Hippocampal formation (tissue), 2 donors: ENCODE measurements at regions not wholly inside any gene's neighbourhood (a gene's known extent, or its start where the extent isn't known, plus 50 kb on each side); places are given as distances from the start of the nearest gene placed in this dataset.
"Not testable (repeated sequence)": the region's sequence is repeated elsewhere in the genome, so short reads cannot be mapped to it uniquely, and the experiment has no call there.

ENCODE experiments used
- DNase-seq, 2 donors: peaks; one replicate each; lab custom pipeline; 2025; lab: John Stamatoyannopoulos, UW

GRCh38 chr18:60202708-60203107 is 169.9 kb downstream of the MC4R start:
- no peak for DNase-seq

GRCh38 chr18:60200558-60200957 is 172.0 kb downstream of the MC4R start:
- no peak for DNase-seq

DNA sequence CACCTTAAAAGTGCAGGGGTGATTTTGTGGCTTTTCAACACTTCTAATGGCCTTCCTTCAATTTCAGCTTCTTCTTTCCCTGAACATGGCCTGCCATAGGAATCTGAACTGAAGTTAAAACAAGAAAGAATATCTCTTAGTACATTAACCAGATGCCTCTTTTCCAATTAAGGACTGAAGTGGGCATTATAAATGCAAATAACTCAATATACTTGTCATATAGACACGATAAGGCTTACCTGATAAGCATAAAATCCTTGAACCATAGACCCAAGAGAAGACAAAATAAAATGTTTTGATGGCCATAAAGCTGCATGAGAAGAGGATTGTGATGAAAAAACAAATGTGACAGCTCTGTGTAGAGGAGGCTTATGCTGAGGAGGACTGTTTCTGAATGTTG is 173.1 kb downstream of the MC4R start:
- no peak for DNase-seq

DNA sequence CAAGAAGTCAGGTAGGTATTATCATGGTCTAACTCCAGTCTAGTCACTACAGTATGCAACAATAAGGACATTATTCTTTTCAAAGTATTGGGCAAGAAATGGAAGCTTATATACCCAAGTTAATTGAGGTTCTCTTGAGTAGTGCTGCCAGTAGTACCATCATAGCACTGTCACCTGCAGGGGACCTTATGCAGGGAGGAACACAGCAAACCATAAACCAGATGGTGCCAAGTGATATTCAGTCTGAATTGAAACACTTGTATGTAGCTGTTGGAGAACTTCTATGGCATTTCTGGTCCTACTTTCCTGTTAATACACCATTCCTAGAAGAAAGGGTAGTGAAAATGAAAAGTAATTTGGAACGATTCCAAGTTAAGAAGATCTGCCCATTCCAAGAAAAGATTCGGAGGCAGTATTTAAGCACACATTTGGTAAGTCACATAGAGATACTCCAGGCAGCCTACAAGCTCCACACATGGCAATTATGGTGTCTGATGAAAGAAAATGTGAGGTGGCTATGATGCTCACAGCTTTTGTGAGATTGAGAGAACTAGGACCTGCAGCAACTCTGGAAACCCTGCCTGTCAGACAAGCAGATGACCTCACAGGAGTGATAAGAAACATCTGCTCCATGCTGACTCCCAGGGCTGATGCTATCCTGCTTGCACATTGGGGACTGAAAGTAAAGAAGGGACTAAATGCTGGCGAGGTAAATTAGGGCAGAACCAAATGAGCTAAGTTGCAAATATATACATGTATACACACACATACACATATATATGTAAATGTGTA is 174.7 kb downstream of the MC4R start:
- no peak for DNase-seq

DNA sequence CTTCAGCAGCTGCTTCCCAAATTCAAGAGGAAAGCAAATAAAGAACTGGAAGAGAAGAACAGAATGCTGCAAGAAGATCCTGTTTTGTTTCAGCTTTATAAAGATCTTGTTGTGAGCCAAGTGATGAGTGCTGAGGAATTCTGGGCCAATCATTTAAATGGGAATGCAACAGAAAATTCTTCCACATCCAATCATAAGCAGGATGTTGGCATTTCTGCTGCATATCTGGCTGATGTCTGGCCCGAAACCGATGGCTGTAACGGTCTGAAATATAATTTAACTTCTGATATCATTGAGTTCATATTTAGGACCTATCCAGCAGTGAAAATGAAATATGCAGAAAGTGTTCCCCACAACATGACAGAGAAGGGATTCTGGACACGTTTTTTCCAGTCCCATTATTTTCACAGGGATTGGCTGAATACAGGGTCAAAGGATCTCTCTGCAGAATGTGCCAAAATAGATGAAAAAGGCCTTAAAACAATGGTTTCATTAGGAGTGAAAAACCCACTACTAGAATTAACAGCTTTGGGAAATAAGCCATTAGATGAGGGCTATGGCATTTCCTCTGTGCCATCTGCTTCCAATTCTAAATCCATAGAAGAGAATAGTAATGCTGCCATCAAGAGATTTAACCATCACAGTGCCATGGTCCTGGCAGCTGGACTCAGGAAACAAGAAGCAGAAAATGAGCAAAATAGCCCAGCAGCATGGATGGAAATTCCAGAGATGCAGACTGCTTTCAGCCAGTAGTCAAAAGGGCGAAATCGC is 175.6 kb downstream of the MC4R start:
- DNase-seq = no peak

DNA sequence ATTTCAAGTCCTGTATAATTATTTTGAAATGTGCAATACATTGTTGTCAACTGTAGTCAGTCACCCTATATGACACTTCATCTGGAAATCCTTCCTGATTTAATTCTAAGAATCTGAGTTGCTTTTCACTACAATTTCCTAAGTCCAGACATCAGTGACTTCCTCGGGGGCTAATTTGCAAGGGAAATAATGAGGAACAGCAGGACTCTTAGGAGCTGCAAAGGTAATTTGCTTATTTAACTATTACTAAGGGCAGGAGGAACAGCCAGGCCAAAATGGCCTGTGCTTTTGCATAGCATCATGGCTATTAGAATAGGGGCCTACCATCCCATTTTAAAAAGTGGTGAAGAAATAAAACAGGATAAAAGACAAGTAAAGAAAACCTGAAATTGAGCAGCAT is 178.8 kb downstream of the MC4R start:
- no peak for DNase-seq

DNA sequence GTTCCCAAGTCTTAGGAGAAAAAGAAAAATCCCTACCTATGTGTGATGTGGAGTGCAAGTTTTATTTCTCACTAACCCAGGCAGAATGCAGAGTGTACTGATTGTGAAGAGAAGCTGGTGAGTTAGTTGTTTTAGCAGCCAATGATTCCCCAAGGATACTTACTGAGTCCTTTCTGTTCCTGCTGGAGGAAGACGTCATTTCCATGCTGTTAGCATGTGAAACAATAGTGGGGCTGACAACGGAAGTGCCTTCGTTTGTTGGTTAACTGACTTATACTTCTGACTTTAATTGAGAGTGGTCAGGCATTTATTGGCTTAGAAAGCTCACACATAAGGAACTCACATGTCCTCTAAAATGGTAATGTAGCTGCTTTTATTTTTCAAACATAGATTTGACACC is 180.6 kb downstream of the MC4R start:
- no peak for DNase-seq

DNA sequence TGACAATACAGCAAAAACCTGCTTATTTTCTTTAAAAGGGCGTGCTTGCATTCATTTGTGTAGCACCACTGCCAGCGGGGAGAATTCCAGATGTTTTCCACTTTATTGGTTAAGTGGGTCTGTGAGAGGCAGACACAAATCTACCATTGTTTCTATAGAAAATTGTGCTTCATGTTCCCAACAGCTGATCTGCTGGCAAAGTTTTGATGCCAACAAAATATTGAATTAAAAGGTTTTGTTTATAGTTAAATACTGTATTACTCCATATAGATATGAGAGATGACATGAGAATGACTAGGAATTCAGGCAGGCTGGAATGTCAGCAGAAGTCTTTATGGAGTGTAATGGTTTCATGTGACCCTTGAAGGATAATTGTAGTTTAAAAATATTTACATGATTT is 182.7 kb downstream of the MC4R start:
- DNase-seq = no peak

- no peak for DNase-seq
Observed at GRCh38 chr18:60188958-60189357, 183.6 kb downstream of the MC4R start.

- no peak for DNase-seq
Observed at GRCh38 chr18:60182223-60182622, 190.4 kb downstream of the MC4R start.

- DNase-seq = no peak
Observed at GRCh38 chr18:60180671-60181070, 191.9 kb downstream of the MC4R start.

DNA sequence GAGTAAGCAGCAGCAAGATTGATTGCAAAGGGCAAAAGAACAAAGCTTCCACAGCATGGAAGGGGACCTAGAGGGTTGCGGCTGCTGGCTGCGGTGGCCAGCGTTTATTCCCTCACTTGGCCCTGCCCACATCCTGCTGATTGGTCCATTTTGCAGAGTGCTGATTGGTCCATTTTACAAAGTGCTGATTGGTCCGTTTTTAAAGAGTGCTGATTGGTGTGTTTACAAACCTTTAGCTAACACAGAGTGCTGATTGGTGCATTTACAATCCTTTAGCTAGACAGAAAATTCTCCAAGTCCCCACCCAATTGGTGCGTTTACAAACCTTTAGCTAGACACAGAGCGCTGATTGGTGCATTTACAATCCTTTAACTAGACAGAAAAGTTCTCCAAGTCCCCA is 194.4 kb downstream of the MC4R start:
- not testable (repeated sequence) for DNase-seq

- no peak for DNase-seq
Observed at GRCh38 chr18:60176259-60176658, 196.3 kb downstream of the MC4R start.

- DNase-seq = no peak
Observed at GRCh38 chr18:60174832-60175231, 197.7 kb downstream of the MC4R start.

GRCh38 chr18:60172030-60172429 is 200.5 kb downstream of the MC4R start:
- DNase-seq = no peak

DNA sequence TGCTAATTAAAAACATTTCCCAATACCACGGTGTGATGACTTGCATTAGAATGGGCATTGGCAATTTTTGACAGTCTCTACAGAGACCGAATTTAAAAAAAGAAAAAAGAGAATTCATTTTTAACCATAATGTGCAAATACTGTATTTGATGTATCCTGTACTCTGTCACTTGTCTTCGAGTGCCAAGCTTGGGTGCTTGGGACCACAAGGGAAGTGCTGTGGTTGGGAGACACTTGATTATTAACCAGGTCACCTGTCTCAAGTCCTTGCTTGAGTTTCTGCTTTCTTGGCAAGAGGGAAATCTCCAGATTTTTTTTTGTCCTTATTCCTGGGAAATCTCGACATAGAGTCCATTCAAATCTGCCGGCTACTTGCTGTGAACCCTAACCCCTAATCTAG is 209.0 kb downstream of the MC4R start:
- DNase-seq = no peak

DNA sequence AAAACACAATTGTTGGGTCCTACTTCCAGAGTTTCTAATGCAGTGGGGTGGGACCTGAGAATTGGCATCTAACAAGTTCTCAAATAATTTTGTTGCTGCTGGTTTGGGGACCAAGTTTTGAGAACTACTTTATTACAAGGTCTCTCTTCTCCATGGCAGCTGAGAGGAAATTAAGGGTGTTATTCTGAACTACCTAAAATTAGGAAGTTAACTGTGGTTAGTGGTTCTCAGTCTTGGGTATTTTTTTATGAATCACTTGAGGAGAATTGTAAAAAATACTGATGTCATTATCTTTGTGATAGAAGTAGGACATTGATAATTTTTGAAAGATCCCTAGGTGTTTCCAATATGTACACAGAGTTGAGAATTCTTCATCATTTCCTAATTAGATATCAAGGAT is 210.2 kb downstream of the MC4R start:
- no peak for DNase-seq

- DNase-seq = no peak
Observed at GRCh38 chr18:60157810-60158209, 214.8 kb downstream of the MC4R start.

DNA sequence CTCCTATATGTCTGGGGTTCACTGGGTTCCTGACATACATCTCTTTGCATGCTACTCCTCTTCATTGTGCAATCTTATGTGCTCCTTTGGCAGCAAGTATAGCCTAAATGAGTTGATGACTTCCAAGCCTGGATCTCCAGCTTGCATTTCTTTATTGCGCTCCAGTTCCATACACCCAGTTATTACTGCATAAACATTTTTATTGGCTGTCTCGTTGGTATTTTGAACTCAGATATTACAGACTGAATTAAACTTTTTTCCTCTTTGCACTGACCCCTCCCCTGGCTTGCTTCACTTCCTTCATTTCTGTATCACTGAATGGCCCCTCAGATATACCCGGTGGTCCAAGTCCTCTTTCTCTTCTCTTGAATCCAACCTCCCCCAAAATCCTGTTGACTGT is 219.2 kb downstream of the MC4R start:
- no peak for DNase-seq

GRCh38 chr18:60149316-60149715 is 223.3 kb downstream of the MC4R start:
- DNase-seq = no peak

DNA sequence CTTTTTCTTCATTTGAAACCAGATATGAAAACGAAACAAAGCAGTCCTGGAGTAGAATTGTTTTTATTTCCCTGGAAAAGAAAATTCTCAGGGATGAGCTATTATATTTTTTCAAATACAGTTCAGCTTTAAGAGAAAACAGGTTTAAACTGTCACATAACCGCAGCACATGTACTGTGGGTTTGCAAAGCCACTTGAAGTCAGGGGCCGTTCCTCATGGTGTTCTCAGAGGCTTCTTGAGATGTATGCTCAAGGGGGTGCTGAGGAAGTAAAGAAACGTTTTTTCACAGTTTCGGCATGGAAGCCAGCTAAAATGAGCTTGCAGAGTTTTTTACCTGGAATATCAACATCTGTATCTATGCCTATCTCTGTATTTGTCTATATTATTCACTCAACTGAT is 225.3 kb downstream of the MC4R start:
- DNase-seq = no peak

GRCh38 chr18:60146220-60146960 is 226.2 kb downstream of the MC4R start:
- no peak for DNase-seq

GRCh38 chr18:60145776-60146175 is 226.8 kb downstream of the MC4R start:
- no peak for DNase-seq
